HepG2 (cell line): ENCODE measurements at regions not wholly inside any gene's neighbourhood (a gene's known extent, or its start where the extent isn't known, plus 50 kb on each side); places are given as distances from the start of the nearest gene placed in this dataset.

Experiments used
- BRD4 ChIP-seq: sonication (generic); formaldehyde crosslinking; IDR thresholded peaks from 2 replicates; pipeline ENCODE4 v1.4.0; 2020; ENCODE audit warnings: missing genetic modification reagents
- EHMT2 ChIP-seq: fragments of 200-600 bp; sonication (generic); IDR thresholded peaks from 2 replicates; pipeline ENCODE4 v1.7.0; 2017; ENCODE audit warnings: antibody characterized with exemption, low read depth, low read length, borderline replicate concordance
- FOXO4 ChIP-seq: sonication (generic); formaldehyde crosslinking; conservative IDR thresholded peaks from 2 replicates; pipeline ENCODE4 v1.8.1; 2023; ENCODE audit warnings: missing genetic modification reagents
- GPBP1L1 ChIP-seq: sonication (generic); formaldehyde crosslinking; IDR thresholded peaks from 2 replicates; pipeline ENCODE4 v1.5.0; 2020; ENCODE audit warnings: mild to moderate bottlenecking, missing genetic modification reagents
- HHEX ChIP-seq: IDR thresholded peaks from 2 replicates; pipeline ENCODE4 v1.6.1; 2016; ENCODE audit warnings: control low read depth
- HNF4G ChIP-seq, 2 experiments: sonication (generic) in 1 of 2; formaldehyde crosslinking in 1 of 2; IDR thresholded peaks; 2 replicates each; pipeline versions ENCODE4 v1.4.0 to v1.6.1; 2011 to 2020; ENCODE audit warnings: borderline replicate concordance in 2 of 2, low read depth in 2 of 2, mild to moderate bottlenecking in 2 of 2, low read length in 1 of 2, missing genetic modification reagents in 1 of 2, moderate library complexity in 1 of 2
- MAFG ChIP-seq: sonication (generic); formaldehyde crosslinking; IDR thresholded peaks from 2 replicates; pipeline ENCODE4 v1.5.1; 2020; ENCODE audit warnings: mild to moderate bottlenecking, missing genetic modification reagents
- MIXL1 ChIP-seq: IDR thresholded peaks from 2 replicates; pipeline ENCODE4 v1.6.1; 2016
- MXD1 ChIP-seq: sonication (generic); formaldehyde crosslinking; IDR thresholded peaks from 2 replicates; pipeline ENCODE4 v1.4.0; 2020; ENCODE audit warnings: mild to moderate bottlenecking, missing genetic modification reagents
- RAD21 ChIP-seq: fragments of 450-650 bp; formaldehyde crosslinking; IDR thresholded peaks from 2 replicates; pipeline ENCODE4 v1.5.0; 2020; ENCODE audit warnings: mild to moderate bottlenecking
- SIN3B ChIP-seq: fragments of 150-350 bp; IDR thresholded peaks from 2 replicates; pipeline ENCODE4 v1.6.1; 2014; ENCODE audit warnings: low read length
- TARDBP ChIP-seq: sonication (generic); formaldehyde crosslinking; IDR thresholded peaks from 2 replicates; pipeline ENCODE4 v1.8.0; 2022; ENCODE audit warnings: mild to moderate bottlenecking, missing genetic modification reagents
- ZBTB43 ChIP-seq: sonication (generic); formaldehyde crosslinking; conservative IDR thresholded peaks from 2 replicates; pipeline ENCODE4 v1.4.0; 2020; ENCODE audit warnings: missing genetic modification reagents
- ZNF143 ChIP-seq: sonication (generic); formaldehyde crosslinking; IDR thresholded peaks from 2 replicates; pipeline ENCODE4 v1.4.0; 2020; ENCODE audit warnings: missing genetic modification reagents
- ZNF235 ChIP-seq: sonication (generic); formaldehyde crosslinking; IDR thresholded peaks from 2 replicates; pipeline ENCODE4 v1.8.1; 2023; ENCODE audit warnings: mild to moderate bottlenecking, missing genetic modification reagents, borderline replicate concordance
- ZNF253 ChIP-seq: sonication (generic); formaldehyde crosslinking; IDR thresholded peaks from 2 replicates; pipeline ENCODE4 v1.8.0; 2022; ENCODE audit warnings: mild to moderate bottlenecking, missing genetic modification reagents, borderline replicate concordance
- ZNF530 ChIP-seq: sonication (generic); formaldehyde crosslinking; IDR thresholded peaks from 2 replicates; pipeline ENCODE4 v1.5.0; 2020; ENCODE audit warnings: low read depth, mild to moderate bottlenecking, missing genetic modification reagents
- ZNF619 ChIP-seq: sonication (generic); formaldehyde crosslinking; IDR thresholded peaks from 2 replicates; pipeline ENCODE4 v1.4.0; 2020; ENCODE audit warnings: mild to moderate bottlenecking, missing genetic modification reagents
- ZNF687 ChIP-seq: sonication (generic); formaldehyde crosslinking; IDR thresholded peaks from 2 replicates; pipeline ENCODE4 v1.5.1; 2020; ENCODE audit warnings: mild to moderate bottlenecking, missing genetic modification reagents, moderate library complexity
- ZNF768 ChIP-seq: sonication (generic); formaldehyde crosslinking; IDR thresholded peaks from 2 replicates; pipeline ENCODE4 v1.4.0; 2020; ENCODE audit warnings: missing genetic modification reagents

GRCh38 chr2:121974897-121975661 is 219.6 kb downstream of the TSN start (continued):
- peak; percentile 34; the same call in 1 of the 2 replicates for TF ChIP-seq ZNF687 (CRISPR knock-in tag)
- TF ChIP-seq HHEX, result no peak
- peak; percentile 22; the same call in 1 of the 2 replicates for TF ChIP-seq ZNF768 (CRISPR knock-in tag)
- no peak for TF ChIP-seq MXD1 (CRISPR knock-in tag)
- no peak for TF ChIP-seq EHMT2
- TF ChIP-seq MIXL1, result peak; percentile 59; the same call in 1 of the 2 replicates
- no peak for TF ChIP-seq BRD4
- TF ChIP-seq ZNF253 (CRISPR knock-in tag), result no peak
- no peak for TF ChIP-seq ZNF143 (CRISPR knock-in tag)
- TF ChIP-seq ZNF530 (CRISPR knock-in tag), result no peak
- TF ChIP-seq GPBP1L1, result no peak
- no peak for TF ChIP-seq ZNF235
- TF ChIP-seq TARDBP (CRISPR knock-in tag), result peak; percentile 34; the same call in 1 of the 2 replicates
- no peak for TF ChIP-seq HNF4G (IDR thresholded peaks at IDR 0.05; ENCODE audit: borderline replicate concordance, low read depth, low read length)
- TF ChIP-seq HNF4G (CRISPR knock-in tag; IDR thresholded peaks at IDR 0.05; ENCODE audit: borderline replicate concordance, low read depth), result 0 out of 2 replicates have a peak, but pooled peaks have one; percentile 34
- TF ChIP-seq SIN3B, result no peak
- TF ChIP-seq ZNF619 (CRISPR knock-in tag), result no peak
- no peak for TF ChIP-seq ZBTB43 (CRISPR knock-in tag)
- 0 out of 2 replicates have a peak, but pooled peaks have one; percentile 38 for TF ChIP-seq FOXO4 (CRISPR knock-in tag)
- TF ChIP-seq RAD21 (CRISPR knock-in tag), result peak; percentile 87
- no peak for TF ChIP-seq MAFG (CRISPR knock-in tag)
